H9 (cell line): ENCODE measurements at regions not wholly inside any gene's neighbourhood (a gene's known extent, or its start where the extent isn't known, plus 50 kb on each side); places are given as distances from the start of the nearest gene placed in this dataset.

Experiments used
- DNase-seq: peaks from one replicate; pipeline ENCODE4 v3.0.0-alpha.2; 2017
- H2AFZ ChIP-seq: one replicate; pipeline ENCODE4 v1.6.1; 2013; ENCODE audit warnings: mild to moderate bottlenecking, low read length, control low read depth, moderate library complexity
- H2AK5ac ChIP-seq: 2 replicates; pipeline ENCODE4 v1.6.1; 2013; ENCODE audit warnings: low read length, control low read depth, mixed read lengths; ENCODE audit not compliant: insufficient read length
- H2BK120ac ChIP-seq: one replicate; pipeline ENCODE4 v1.6.1; 2013; ENCODE audit warnings: low read depth, mild to moderate bottlenecking, low read length, control low read depth, inconsistent platforms; ENCODE audit not compliant: poor library complexity, severe bottlenecking
- H2BK12ac ChIP-seq: 2 replicates; pipeline ENCODE4 v1.6.1; 2013; ENCODE audit warnings: low read length, control low read depth, mixed read lengths, low read depth; ENCODE audit not compliant: insufficient read length
- H2BK15ac ChIP-seq: 2 replicates; pipeline ENCODE4 v1.6.1; 2013; ENCODE audit warnings: low read depth, low read length, control low read depth
- H2BK20ac ChIP-seq: one replicate; pipeline ENCODE4 v1.6.1; 2013; ENCODE audit warnings: low read depth, mild to moderate bottlenecking, low read length, control low read depth, inconsistent platforms; ENCODE audit not compliant: poor library complexity, severe bottlenecking
- H2BK5ac ChIP-seq: 2 replicates; pipeline ENCODE4 v1.6.1; 2013; ENCODE audit warnings: low read length, control low read depth, mixed read lengths; ENCODE audit not compliant: insufficient read length
- H3K14ac ChIP-seq: 2 replicates; pipeline ENCODE4 v1.6.1; 2013; ENCODE audit warnings: low read length, control low read depth; ENCODE audit not compliant: insufficient read depth
- H3K18ac ChIP-seq: 2 replicates; pipeline ENCODE4 v1.6.1; 2013; ENCODE audit warnings: low read depth, mild to moderate bottlenecking, mixed read lengths, low read length, control low read depth; ENCODE audit not compliant: insufficient read length
- H3K23ac ChIP-seq: 2 replicates; pipeline ENCODE4 v1.6.1; 2013; ENCODE audit warnings: low read length, control low read depth, mixed read lengths, low read depth; ENCODE audit not compliant: insufficient read length
- H3K23me2 ChIP-seq: 2 replicates; pipeline ENCODE4 v1.6.1; 2013; ENCODE audit warnings: low read depth, mild to moderate bottlenecking, mixed read lengths, low read length, control low read depth; ENCODE audit not compliant: insufficient read length, poor library complexity, severe bottlenecking
- H3K27ac ChIP-seq: 2 replicates; pipeline ENCODE4 v1.5.1; 2013; ENCODE audit warnings: low read length, control low read depth, mixed read lengths, low read depth; ENCODE audit not compliant: insufficient read length
- H3K27me3 ChIP-seq: 2 replicates; pipeline ENCODE4 v1.6.1; 2013; ENCODE audit warnings: low read length, control low read depth, inconsistent platforms; ENCODE audit not compliant: insufficient read depth
- H3K4ac ChIP-seq: 2 replicates; pipeline ENCODE4 v1.6.1; 2013; ENCODE audit warnings: low read depth, mild to moderate bottlenecking, control low read depth, inconsistent platforms, low read length, moderate library complexity
- H3K4me1 ChIP-seq: 2 replicates; pipeline ENCODE4 v1.6.1; 2013; ENCODE audit warnings: low read length, control low read depth, inconsistent platforms; ENCODE audit not compliant: insufficient read depth
- H3K4me2 ChIP-seq: 2 replicates; pipeline ENCODE4 v1.6.1; 2013; ENCODE audit warnings: low read length, control low read depth, mixed read lengths; ENCODE audit not compliant: insufficient read length, insufficient read depth
- H3K56ac ChIP-seq: 2 replicates; pipeline ENCODE4 v1.6.1; 2013; ENCODE audit warnings: low read depth, mild to moderate bottlenecking, mixed read lengths, low read length, control low read depth; ENCODE audit not compliant: insufficient read length
- H3K79me1 ChIP-seq: 2 replicates; pipeline ENCODE4 v1.6.1; 2013; ENCODE audit warnings: low read depth, mild to moderate bottlenecking, moderate library complexity, low read length, control low read depth, inconsistent platforms; ENCODE audit not compliant: insufficient read depth, poor library complexity, severe bottlenecking
- H3K79me2 ChIP-seq: 2 replicates; pipeline ENCODE4 v1.6.1; 2013; ENCODE audit warnings: low read length, control low read depth, inconsistent platforms; ENCODE audit not compliant: insufficient read depth
- H3K9ac ChIP-seq: 2 replicates; pipeline ENCODE4 v1.6.1; 2013; ENCODE audit warnings: low read length, control low read depth, mixed read lengths; ENCODE audit not compliant: insufficient read length; ENCODE audit errors: extremely low read depth
- H3K9me3 ChIP-seq: one replicate; pipeline ENCODE4 v1.6.1; 2013; ENCODE audit warnings: low read depth, low read length, inconsistent platforms; ENCODE audit not compliant: control insufficient read depth
- H3T11ph ChIP-seq: one replicate; pipeline ENCODE4 v1.6.1; 2013; ENCODE audit warnings: mild to moderate bottlenecking, low read length, control low read depth, inconsistent platforms
- H4K20me1 ChIP-seq: one replicate; pipeline ENCODE4 v1.6.1; 2013; ENCODE audit not compliant: control insufficient read depth, insufficient read length, insufficient read depth
- H4K5ac ChIP-seq: 2 replicates; pipeline ENCODE4 v1.6.1; 2013; ENCODE audit warnings: low read depth, mild to moderate bottlenecking, mixed read lengths, low read length, control low read depth; ENCODE audit not compliant: insufficient read length
- H4K8ac ChIP-seq: replicated peaks from 2 replicates; pipeline ENCODE4 v1.6.1; 2013; ENCODE audit warnings: low read length, control low read depth, mixed read lengths, low read depth; ENCODE audit not compliant: insufficient read length
- H4K91ac ChIP-seq: 2 replicates; pipeline ENCODE4 v1.6.1; 2013; ENCODE audit warnings: low read depth, mild to moderate bottlenecking, moderate library complexity, mixed read lengths, low read length, control low read depth; ENCODE audit not compliant: insufficient read length
- H3K27ac Mint-ChIP-seq, 3 experiments: 2 replicates in 2 of 3; 3 replicates in 1 of 3; pipeline ENCODE4 v1.8.0; 2020 to 2021; ENCODE audit warnings: mixed read lengths in 3 of 3, mild to moderate bottlenecking in 1 of 3, moderate library complexity in 1 of 3
- H3K27me3 Mint-ChIP-seq: 2 replicates; pipeline ENCODE4 v1.8.0; 2021; ENCODE audit warnings: low read depth, mild to moderate bottlenecking, moderate library complexity, mixed read lengths
- H3K36me3 Mint-ChIP-seq, 3 experiments: 2 replicates in 2 of 3; 3 replicates in 1 of 3; pipeline ENCODE4 v1.8.0; 2020 to 2021; ENCODE audit warnings: low read depth in 3 of 3, mixed read lengths in 3 of 3; ENCODE audit not compliant: insufficient read depth in 1 of 3
- H3K4me1 Mint-ChIP-seq, 2 experiments: 2 replicates each; pipeline ENCODE4 v1.8.0; 2020; ENCODE audit warnings: mixed read lengths in 2 of 2
- H3K4me3 Mint-ChIP-seq, 2 experiments: 2 replicates in 1 of 2; 3 replicates in 1 of 2; pipeline ENCODE4 v1.8.0; 2020 to 2021; ENCODE audit warnings: mild to moderate bottlenecking in 2 of 2, mixed read lengths in 2 of 2, moderate library complexity in 1 of 2
- H3K9me3 Mint-ChIP-seq, 2 experiments: 2 replicates in 1 of 2; 3 replicates in 1 of 2; pipeline ENCODE4 v1.8.0; 2020; ENCODE audit warnings: mild to moderate bottlenecking in 2 of 2, mixed read lengths in 2 of 2, moderate library complexity in 1 of 2
- CTCF ChIP-seq: fragments of 200-600 bp; sonication (generic); conservative IDR thresholded peaks from 3 replicates; pipeline ENCODE4 v1.8.0; 2021; ENCODE audit warnings: antibody characterized with exemption, mild to moderate bottlenecking
- WGBS: extraction: QIAGEN DNeasy Blood & Tissue Kit; methylation state at CpG from one replicate; pipeline ENCODE4 v1.1.7; 2013; ENCODE audit warnings: missing lambda C conversion rate, low lambda C conversion rate, mixed read lengths; ENCODE audit not compliant: insufficient read length; ENCODE audit errors: extremely low coverage; 5-methylcytosine and 5-hydroxymethylcytosine counted together

- Mint-ChIP-seq H3K36me3 (no peaks in the 10 kb centered on the region), H3K27me3 (no peaks in the 10 kb centered on the region; the same call in 1 of the 2 replicates), H3K4me3 (no peak overlapping the region), H3K9me3 (peaks cover 0 to 5% of the 10 kb centered on the region in 2 experiments; a peak in 2 of 5 replicates), H3K4me1 (peaks cover 5 to 12% of the 10 kb centered on the region in 2 experiments), H3K27ac (no peak overlapping the region)
- Histone ChIP-seq H3K4me2 (no peak overlapping the region), H2BK5ac (no peak overlapping the region), H3K27ac (no peak overlapping the region), H4K91ac (no peak overlapping the region), H3K27me3 (no peaks in the 10 kb centered on the region), H3K4ac (no peak overlapping the region), H3K14ac (no peak overlapping the region), H3K56ac (no peak overlapping the region), H4K8ac (no peak overlapping the region), H3K79me1 (no peaks in the 10 kb centered on the region), H4K20me1 (no peaks in the 10 kb centered on the region), H3T11ph (no peak overlapping the region), H2AFZ (no peak overlapping the region), H2BK20ac (no peak overlapping the region), H3K9ac (no peak overlapping the region), H2AK5ac (no peak overlapping the region), H2BK12ac (no peak overlapping the region), H4K5ac (no peak overlapping the region), H2BK120ac (no peak overlapping the region), H3K79me2 (no peaks in the 10 kb centered on the region), H3K18ac (no peak overlapping the region), H2BK15ac (no peak overlapping the region), H3K9me3 (no peaks in the 10 kb centered on the region), H3K23me2 (no peaks in the 10 kb centered on the region), H3K4me1 (no peaks in the 10 kb centered on the region), H3K23ac (no peak overlapping the region)
- no peak for TF ChIP-seq CTCF
- DNase-seq: no peak
- WGBS: no CpG with 5 or more reads among the region's 6 CpGs
Measured at GRCh38 chr17:56735842-56736241, 97.9 kb downstream of the C17orf67 start.
